ENCODE measurements at regions not wholly inside any gene's neighbourhood (a gene's known extent, or its start where the extent isn't known, plus 50 kb on each side); places are given as distances from the start of the nearest gene placed in this dataset.

GRCh38 chr4:178056996-178057395 lies 614.8 kb upstream of the AGA start:
- TF ChIP-seq CTCF (IDR thresholded peaks at IDR 0.05; ENCODE audit: control extremely low read depth, extremely low read depth) = no peak
- DNase-seq (no peak), ATAC-seq (ENCODE audit: insufficient read depth, low FRiP score) (no peak)
- WGBS, 2 donors = 51 to 76% methylated on average over 1 of the region's 1 CpG
- Histone ChIP-seq H3K36me3 (ENCODE audit: control insufficient read depth in 4 of 4, insufficient read depth in 4 of 4, low read length in 4 of 4) (no peaks in the 10 kb centered on the region), H3K4me3 (no peak overlapping the region), H3K9ac (ENCODE audit: insufficient read depth in 1 of 2, low read length in 2 of 2) (no peak overlapping the region), H3K27ac (ENCODE audit: low read depth in 1 of 2, low read length in 1 of 2) (no peak overlapping the region), H3K4me1 (ENCODE audit: control insufficient read depth in 5 of 5, insufficient read depth in 5 of 5, low read length in 5 of 5) (no peaks in the 10 kb centered on the region), H3K9me3 (ENCODE audit: control insufficient read depth in 4 of 4, insufficient read depth in 3 of 4, low read length in 3 of 4) (peaks cover 0 to 5% (median 0%) of the 10 kb centered on the region in 4 donors), H3K27me3 (ENCODE audit: control insufficient read depth in 3 of 3, insufficient read depth in 3 of 3, low read length in 2 of 3) (no peaks in the 10 kb centered on the region)

GRCh38 chr4:178063568-178063967 lies 621.3 kb upstream of the AGA start:
- ATAC-seq (ENCODE audit: insufficient read depth, low FRiP score) = no peak
- Histone ChIP-seq H3K9ac (ENCODE audit: insufficient read depth in 1 of 2, low read length in 2 of 2) (no peak overlapping the region), H3K27ac (ENCODE audit: low read depth in 1 of 2, low read length in 1 of 2) (no peak overlapping the region), H3K27me3 (ENCODE audit: control insufficient read depth in 3 of 3, insufficient read depth in 3 of 3, low read length in 2 of 3) (no peaks in the 10 kb centered on the region), H3K4me1 (ENCODE audit: control insufficient read depth in 5 of 5, insufficient read depth in 5 of 5, low read length in 5 of 5) (no peaks in the 10 kb centered on the region), H3K36me3 (ENCODE audit: control insufficient read depth in 4 of 4, insufficient read depth in 4 of 4, low read length in 4 of 4) (no peaks in the 10 kb centered on the region), H3K9me3 (ENCODE audit: control insufficient read depth in 4 of 4, insufficient read depth in 3 of 4, low read length in 3 of 4) (peaks cover 0 to 3% (median 0%) of the 10 kb centered on the region in 4 donors), H3K4me3 (no peak overlapping the region)
- no peak for TF ChIP-seq CTCF (IDR thresholded peaks at IDR 0.05; ENCODE audit: control extremely low read depth, extremely low read depth)
- 14 to 29% methylated on average over 1 of the region's 1 CpG for WGBS, 2 donors
- DNase-seq = no peak

GRCh38 chr4:178066338-178066941 lies 624.2 kb upstream of the AGA start:
- H3K27me3 ChIP-seq (ENCODE audit: control insufficient read depth in 3 of 3, insufficient read depth in 3 of 3, low read length in 2 of 3) = no peaks in the 10 kb centered on the region
- ATAC-seq (ENCODE audit: insufficient read depth, low FRiP score) (no peak), DNase-seq (no peak)
- no peak for TF ChIP-seq CTCF (IDR thresholded peaks at IDR 0.05; ENCODE audit: control extremely low read depth, extremely low read depth)
- no peak overlapping the region for H3K4me3 ChIP-seq
- WGBS, 2 donors = 92 to 95% methylated on average over 2 of the region's 2 CpGs
- H3K27ac ChIP-seq (ENCODE audit: low read depth in 1 of 2, low read length in 1 of 2) = no peak overlapping the region
- H3K9me3 ChIP-seq (ENCODE audit: control insufficient read depth in 4 of 4, insufficient read depth in 3 of 4, low read length in 3 of 4) = peaks cover 0 to 3% (median 0%) of the 10 kb centered on the region in 4 donors
- no peaks in the 10 kb centered on the region for H3K4me1 ChIP-seq (ENCODE audit: control insufficient read depth in 5 of 5, insufficient read depth in 5 of 5, low read length in 5 of 5)
- no peaks in the 10 kb centered on the region for H3K36me3 ChIP-seq (ENCODE audit: control insufficient read depth in 4 of 4, insufficient read depth in 4 of 4, low read length in 4 of 4)
- no peak overlapping the region for H3K9ac ChIP-seq (ENCODE audit: insufficient read depth in 1 of 2, low read length in 2 of 2)

GRCh38 chr4:178068136-178068535 lies 625.9 kb upstream of the AGA start:
- no peaks in the 10 kb centered on the region for H3K4me1 ChIP-seq (ENCODE audit: control insufficient read depth in 5 of 5, insufficient read depth in 5 of 5, low read length in 5 of 5)
- 83 to 87% methylated on average over 4 of the region's 4 CpGs for WGBS, 2 donors
- no peak overlapping the region for H3K9ac ChIP-seq (ENCODE audit: insufficient read depth in 1 of 2, low read length in 2 of 2)
- peaks cover 0 to 3% (median 0%) of the 10 kb centered on the region in 4 donors for H3K9me3 ChIP-seq (ENCODE audit: control insufficient read depth in 4 of 4, insufficient read depth in 3 of 4, low read length in 3 of 4)
- no peaks in the 10 kb centered on the region for H3K36me3 ChIP-seq (ENCODE audit: control insufficient read depth in 4 of 4, insufficient read depth in 4 of 4, low read length in 4 of 4)
- no peaks in the 10 kb centered on the region for H3K27me3 ChIP-seq (ENCODE audit: control insufficient read depth in 3 of 3, insufficient read depth in 3 of 3, low read length in 2 of 3)
- no peak overlapping the region for H3K27ac ChIP-seq (ENCODE audit: low read depth in 1 of 2, low read length in 1 of 2)
- TF ChIP-seq CTCF (IDR thresholded peaks at IDR 0.05; ENCODE audit: control extremely low read depth, extremely low read depth) = no peak
- DNase-seq = no peak
- no peak for ATAC-seq (ENCODE audit: insufficient read depth, low FRiP score)
- H3K4me3 ChIP-seq = no peak overlapping the region
